Epithelial cell of esophagus (primary cell): ENCODE measurements at regions not wholly inside any gene's neighbourhood (a gene's known extent, or its start where the extent isn't known, plus 50 kb on each side); places are given as distances from the start of the nearest gene placed in this dataset.
A peak's percentile ranks its signal among the peaks of the same experiment; 100 is the strongest.

ENCODE experiments used
- DNase-seq: peaks from one replicate; pipeline ENCODE4 v3.0.0; 2010; ENCODE audit warnings: low read depth
- H3K4me3 ChIP-seq: 2 replicates; pipeline ENCODE4 v1.5.1; 2011; ENCODE audit warnings: mild to moderate bottlenecking, low read length, control low read depth
- CTCF ChIP-seq: IDR thresholded peaks from 2 replicates; pipeline ENCODE4 v1.5.1; 2011; ENCODE audit warnings: low read depth, mild to moderate bottlenecking, low read length, control low read depth, inconsistent platforms; ENCODE audit not compliant: insufficient read depth; ENCODE audit errors: missing control alignments

GRCh38 chr5:135242866-135243555 lies 156.0 kb downstream of the MACROH2A1 start:
- no peak overlapping the region for H3K4me3 ChIP-seq
- TF ChIP-seq CTCF, result no peak
- no peak for DNase-seq

- no peak for TF ChIP-seq CTCF
- DNase-seq, result peak; percentile 65
- H3K4me3 ChIP-seq, result no peak overlapping the region
Observed at GRCh38 chr5:135242021-135242865, 156.8 kb downstream of the MACROH2A1 start.

GRCh38 chr5:135241536-135241935 lies 157.5 kb downstream of the MACROH2A1 start:
- DNase-seq, result no peak
- no peak overlapping the region for H3K4me3 ChIP-seq
- no peak for TF ChIP-seq CTCF

- no peak for TF ChIP-seq CTCF
- H3K4me3 ChIP-seq, result no peak overlapping the region
- no peak for DNase-seq
Observed at GRCh38 chr5:135240781-135241360, 158.2 kb downstream of the MACROH2A1 start.

- H3K4me3 ChIP-seq, result no peak overlapping the region
- TF ChIP-seq CTCF, result no peak
- DNase-seq, result no peak
Observed at GRCh38 chr5:135240283-135240633, 158.8 kb downstream of the MACROH2A1 start.

GRCh38 chr5:135239453-135240282 lies 159.4 kb downstream of the MACROH2A1 start:
- DNase-seq, result no peak
- no peak for TF ChIP-seq CTCF

More at GRCh38 chr5:135239453-135240282, 159.4 kb downstream of the MACROH2A1 start:
- H3K4me3 ChIP-seq, result no peak overlapping the region
